ENCODE measurements at regions not wholly inside any gene's neighbourhood (a gene's known extent, or its start where the extent isn't known, plus 50 kb on each side); places are given as distances from the start of the nearest gene placed in this dataset.

GRCh38 chr14:98014851-98015615, 1217.9 kb downstream of the VRK1 start:
- no peak for DNase-seq

- DNase-seq, result no peak
These were observed 1218.7 kb downstream of the VRK1 start for GRCh38 chr14:98015921-98016320.

GRCh38 chr14:98018628-98019027, 1221.4 kb downstream of the VRK1 start:
- DNase-seq, result no peak

- no peak for DNase-seq
These were observed 1225.6 kb downstream of the VRK1 start for GRCh38 chr14:98022541-98023520.

GRCh38 chr14:98028162-98028561, 1231.0 kb downstream of the VRK1 start:
- DNase-seq, result no peak

GRCh38 chr14:98035396-98035795, 1236.6 kb downstream of the BCL11B start:
- no peak for DNase-seq

- DNase-seq, result no peak
These were observed 1234.2 kb downstream of the BCL11B start for GRCh38 chr14:98037831-98038230.

- DNase-seq, result no peak
These were observed 1215.1 kb downstream of the BCL11B start for GRCh38 chr14:98056946-98057345.

GRCh38 chr14:98059106-98059505, 1212.9 kb downstream of the BCL11B start:
- no peak for DNase-seq

- DNase-seq, result no peak
These were observed 1209.9 kb downstream of the BCL11B start for GRCh38 chr14:98062083-98062482.

GRCh38 chr14:98069712-98070171, 1202.3 kb downstream of the BCL11B start:
- no peak for DNase-seq

GRCh38 chr14:98070536-98070935, 1201.5 kb downstream of the BCL11B start:
- no peak for DNase-seq

GRCh38 chr14:98074111-98074510, 1197.9 kb downstream of the BCL11B start:
- DNase-seq, result no peak

GRCh38 chr14:98077176-98077575, 1194.8 kb downstream of the BCL11B start:
- DNase-seq, result no peak

GRCh38 chr14:98082833-98083232, 1189.2 kb downstream of the BCL11B start:
- no peak for DNase-seq

- no peak for DNase-seq
These were observed 1186.2 kb downstream of the BCL11B start for GRCh38 chr14:98085751-98086150.

- DNase-seq, result no peak
These were observed 1178.9 kb downstream of the BCL11B start for GRCh38 chr14:98093111-98093510.

GRCh38 chr14:98099527-98099926, 1172.5 kb downstream of the BCL11B start:
- DNase-seq, result no peak

GRCh38 chr14:98101323-98101722, 1170.7 kb downstream of the BCL11B start:
- no peak for DNase-seq

- DNase-seq, result no peak
These were observed 1168.3 kb downstream of the BCL11B start for GRCh38 chr14:98103705-98104104.

GRCh38 chr14:98109326-98109725, 1162.7 kb downstream of the BCL11B start:
- no peak for DNase-seq

GRCh38 chr14:98112194-98112780, 1159.7 kb downstream of the BCL11B start:
- DNase-seq, result no peak

Data from muscle of arm (tissue), 1 donor.